Bone marrow (tissue), 2 donors: ENCODE measurements at regions not wholly inside any gene's neighbourhood (a gene's known extent, or its start where the extent isn't known, plus 50 kb on each side); places are given as distances from the start of the nearest gene placed in this dataset.

Experiments
- DNase-seq, 2 donors: peaks; one replicate each; lab custom pipeline; 2025; lab: John Stamatoyannopoulos, UW

- no peak for DNase-seq
These were observed 900.0 kb downstream of the JRKL start for GRCh38 chr11:97289823-97290222.

DNA sequence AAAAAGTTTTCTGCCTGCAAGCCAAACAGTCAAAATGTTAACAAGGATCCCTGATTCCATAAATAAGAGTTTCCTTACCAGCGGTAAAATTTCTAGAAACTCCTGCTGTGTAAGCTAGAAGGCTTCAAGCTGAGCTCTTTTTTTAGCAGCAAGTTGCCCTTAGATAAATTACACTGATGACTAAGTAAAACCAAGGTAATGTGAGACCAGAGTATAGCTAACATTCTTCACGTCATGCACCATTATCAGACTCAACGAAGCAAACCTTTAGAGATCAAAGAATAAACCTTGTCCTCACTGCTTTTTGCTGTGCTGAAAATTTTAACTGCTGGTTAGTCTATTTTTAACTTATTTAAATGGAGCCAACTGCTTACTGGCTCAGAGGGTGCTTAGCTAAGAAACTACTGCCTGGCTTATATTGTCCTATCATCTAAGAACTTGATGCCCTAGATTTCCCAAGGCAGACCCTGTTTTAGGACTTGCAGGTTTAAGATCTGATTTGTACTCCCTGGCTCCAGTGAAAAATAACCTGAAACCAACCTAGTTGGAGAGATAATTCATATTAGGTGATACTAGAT, 900.7 kb downstream of the JRKL start:
- no peak for DNase-seq

DNA sequence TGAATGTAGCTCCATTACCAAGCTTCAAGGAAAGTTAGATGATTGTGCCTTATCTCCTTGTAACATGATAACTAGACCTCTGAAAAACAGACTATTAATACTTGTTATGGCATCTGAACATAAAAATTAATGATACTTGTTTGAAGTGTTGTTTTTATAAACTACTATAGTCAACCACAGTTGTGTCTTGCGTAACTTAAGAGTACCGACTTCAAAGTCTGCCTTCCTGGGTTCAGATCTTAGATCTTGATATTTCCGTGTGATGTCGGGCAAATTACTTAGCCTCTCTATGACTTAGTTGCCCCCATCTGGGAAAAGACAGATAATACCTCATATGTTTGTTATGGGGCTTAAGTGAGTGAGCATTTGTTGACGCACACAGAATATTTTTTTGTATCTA, 906.5 kb downstream of the JRKL start:
- no peak for DNase-seq

- no peak for DNase-seq
These were observed 919.5 kb downstream of the JRKL start for GRCh38 chr11:97309291-97309690.

- DNase-seq = no peak
These were observed 935.9 kb downstream of the JRKL start for GRCh38 chr11:97325693-97326092.

DNA sequence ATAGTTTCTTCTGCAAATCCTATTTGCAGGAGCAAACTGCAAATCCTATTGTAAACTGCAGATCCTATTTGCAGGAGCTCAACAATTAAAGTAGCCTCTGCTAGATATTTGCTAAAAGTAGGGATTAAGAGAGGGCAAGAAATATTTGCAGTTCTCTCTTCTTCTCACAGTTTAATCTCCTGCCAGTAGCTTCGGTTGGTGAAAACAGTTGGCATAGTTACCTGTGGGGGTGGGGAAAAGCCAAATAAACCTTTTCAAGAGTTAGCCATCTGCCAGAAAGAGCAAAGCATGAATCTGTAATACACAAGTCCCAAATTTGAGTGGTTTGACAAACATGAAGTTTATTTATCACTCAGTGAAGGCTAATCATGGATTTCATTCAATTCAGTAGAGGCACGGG, 942.5 kb downstream of the JRKL start:
- DNase-seq = no peak

DNA sequence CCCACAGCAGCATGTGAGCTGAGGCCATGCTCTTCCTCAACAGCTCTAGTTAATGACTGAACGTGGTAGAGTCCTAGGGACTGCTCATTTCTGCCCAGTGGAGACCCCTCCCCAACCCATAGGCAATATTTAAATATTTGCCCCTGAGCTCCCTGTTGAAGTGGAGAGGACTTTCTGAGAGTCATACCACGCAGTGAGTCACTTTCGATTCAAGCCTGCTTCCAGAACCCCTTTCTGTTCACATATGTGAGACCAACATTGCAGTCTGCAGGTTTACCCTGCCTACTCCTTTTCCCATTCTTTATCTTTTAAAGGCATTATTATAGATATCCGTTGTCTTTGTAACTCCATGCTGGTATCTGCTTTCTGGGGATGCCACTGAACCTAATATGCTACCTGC, 946.3 kb downstream of the JRKL start:
- DNase-seq = no peak

DNA sequence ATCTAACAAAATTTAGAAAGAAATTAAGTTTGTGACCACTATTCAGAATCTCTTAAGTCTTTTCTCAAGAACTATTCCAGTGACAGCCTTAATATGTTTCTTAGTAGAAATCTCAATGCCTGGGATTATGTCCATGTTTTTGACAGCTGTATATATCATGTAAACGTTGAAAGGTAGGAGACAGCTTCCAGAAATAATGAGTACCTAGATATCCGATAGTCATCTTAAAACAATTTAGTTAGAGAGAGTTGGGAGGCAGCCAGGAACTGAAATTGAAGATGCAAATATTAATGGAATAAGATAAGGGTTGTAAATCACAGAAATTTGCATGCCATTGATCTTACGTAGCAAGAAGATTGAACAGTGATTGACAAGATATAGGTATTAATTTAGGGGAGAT, 955.2 kb downstream of the JRKL start:
- no peak for DNase-seq

DNA sequence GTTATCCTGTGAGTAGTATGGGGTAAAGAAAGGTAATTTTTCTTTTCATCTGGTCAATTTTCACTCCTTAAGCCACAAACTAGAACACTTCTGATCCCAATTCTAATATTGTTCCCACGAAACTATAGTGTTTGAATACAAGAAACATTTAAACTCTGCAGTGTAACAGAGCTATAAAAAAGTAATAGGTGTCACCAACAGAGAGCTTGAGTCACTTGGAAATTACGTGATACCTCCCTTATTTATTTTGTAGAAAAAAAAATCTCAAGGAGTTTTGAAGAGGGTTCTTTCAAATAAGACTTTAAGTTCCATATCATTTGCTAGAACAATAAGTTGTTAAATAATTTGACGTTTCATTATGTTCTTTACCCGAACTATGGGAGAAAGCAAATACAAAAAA, 959.4 kb downstream of the JRKL start:
- DNase-seq = no peak

- no peak for DNase-seq
These were observed 962.1 kb downstream of the JRKL start for GRCh38 chr11:97351939-97352338.

GRCh38 chr11:97354026-97354425, 964.2 kb downstream of the JRKL start:
- no peak for DNase-seq

- no peak for DNase-seq
These were observed 964.8 kb downstream of the JRKL start for GRCh38 chr11:97354576-97354975.

DNA sequence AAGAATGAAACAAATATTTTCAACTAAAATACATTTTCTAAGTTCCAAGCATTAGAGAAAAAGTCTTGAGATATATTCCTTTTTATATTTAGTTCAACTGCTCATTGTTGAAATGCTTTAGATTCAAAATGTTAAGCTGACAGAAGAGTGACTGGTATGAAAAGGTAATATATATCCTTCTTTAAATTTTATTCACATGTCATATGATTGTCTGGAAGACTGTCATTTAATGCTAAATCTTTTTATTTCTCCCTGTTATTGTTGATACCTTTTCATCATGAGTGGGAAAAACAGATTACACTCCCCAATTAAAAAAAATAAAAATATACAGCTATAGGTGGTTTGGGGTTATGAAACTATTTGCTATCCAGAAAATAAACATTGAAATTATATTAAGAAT, 965.4 kb downstream of the JRKL start:
- DNase-seq = no peak

DNA sequence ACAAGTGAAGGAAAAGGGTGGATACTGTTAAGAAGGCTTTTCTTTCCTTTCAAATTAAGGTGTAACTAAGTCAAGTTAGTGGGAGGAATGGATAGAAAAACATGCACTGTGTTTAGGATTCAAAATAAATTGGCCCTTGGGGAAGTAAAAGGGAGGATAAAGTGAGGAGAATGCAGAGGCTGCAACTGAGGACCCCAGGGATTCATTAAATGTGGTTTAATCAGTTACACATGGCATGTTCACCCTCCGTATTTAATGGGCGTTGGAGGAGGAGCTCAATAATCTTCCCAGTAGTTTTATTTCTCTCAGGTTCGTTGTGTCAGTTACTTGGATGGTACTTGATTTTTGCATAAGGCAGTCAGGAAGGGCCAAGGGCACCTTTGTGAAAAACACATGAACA, 966.3 kb downstream of the JRKL start:
- no peak for DNase-seq

DNA sequence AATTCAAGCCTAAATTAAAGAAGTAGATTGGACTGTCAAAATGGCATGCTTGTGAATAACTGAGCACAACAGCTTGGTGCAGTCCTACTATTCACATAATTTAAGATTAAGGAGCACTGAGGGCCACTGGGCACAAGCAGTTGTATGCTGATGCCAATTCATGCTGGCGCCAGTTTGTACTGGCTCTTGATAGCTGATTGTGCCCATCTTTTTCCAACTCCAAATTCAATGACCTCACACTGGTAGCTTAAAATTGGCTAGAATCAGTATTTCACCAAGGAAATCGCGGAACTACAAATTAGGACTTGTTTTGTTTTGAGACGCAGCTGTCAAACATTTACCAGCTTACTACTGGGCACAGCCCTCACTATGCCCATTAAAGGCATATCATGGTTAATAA, 969.2 kb downstream of the JRKL start:
- DNase-seq = no peak

DNA sequence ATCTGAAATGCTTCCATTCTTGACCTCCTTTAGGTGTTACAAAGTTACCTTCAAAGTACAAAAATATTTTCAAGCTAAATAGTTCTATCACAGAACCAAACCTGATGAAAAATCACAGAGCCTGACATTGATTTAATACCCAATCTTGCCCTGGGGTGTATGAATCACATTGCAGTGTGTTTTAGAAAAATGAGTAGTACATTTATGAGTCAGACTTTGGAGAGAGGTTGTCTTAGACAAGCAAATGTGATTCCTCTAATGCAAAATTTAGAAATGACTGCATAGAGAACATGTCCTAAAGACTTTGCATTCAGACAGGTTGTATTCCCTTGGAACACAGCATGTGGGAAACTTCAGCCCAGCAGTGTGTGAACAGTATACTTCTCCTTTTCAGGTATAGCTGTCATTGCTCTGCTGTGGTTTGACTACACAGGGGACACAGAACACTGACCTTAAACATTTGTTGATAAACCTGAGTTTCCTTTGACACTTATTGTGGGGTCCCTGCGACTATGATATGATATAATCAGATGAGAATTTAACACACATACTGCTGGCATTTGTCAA, 972.1 kb downstream of the JRKL start:
- no peak for DNase-seq

DNA sequence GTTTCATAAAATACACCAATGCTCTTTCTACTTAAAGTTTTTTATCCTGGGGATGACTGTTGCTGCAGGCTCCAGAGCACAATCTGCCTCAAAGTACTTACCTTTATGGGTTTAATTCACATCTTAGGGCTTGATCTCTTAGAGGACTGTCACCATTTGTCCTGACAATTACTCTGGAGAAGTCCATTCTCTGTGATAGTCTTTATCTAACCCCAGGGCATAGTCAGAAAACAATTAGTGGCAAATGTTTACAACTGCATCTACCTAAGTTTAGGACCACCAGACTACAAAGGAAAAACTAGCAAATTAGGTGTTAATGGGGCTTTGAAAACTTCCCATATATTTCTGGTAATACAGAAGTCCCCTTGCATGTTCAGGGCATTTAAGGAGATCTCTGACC, 973.5 kb downstream of the JRKL start:
- no peak for DNase-seq

DNA sequence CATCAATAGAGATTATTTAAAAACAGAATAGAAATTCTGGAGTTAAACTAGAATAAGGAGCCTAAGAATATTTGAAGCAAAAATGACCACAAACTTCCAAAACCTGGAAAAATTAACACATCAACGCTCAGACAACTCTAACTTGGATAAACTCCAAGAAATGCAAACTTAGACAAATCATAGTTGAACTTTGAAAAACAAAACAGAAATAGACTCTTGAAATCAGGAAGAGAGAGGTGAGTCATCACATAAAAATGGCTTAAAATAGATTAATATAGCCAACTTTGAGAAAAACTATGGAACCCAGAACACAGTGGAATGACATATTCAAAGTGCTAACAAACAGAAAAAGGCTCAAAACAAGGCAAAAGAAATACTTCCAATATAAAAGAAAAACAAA, 974.2 kb downstream of the JRKL start:
- no peak for DNase-seq

- no peak for DNase-seq
These were observed 977.7 kb downstream of the JRKL start for GRCh38 chr11:97367406-97368083.

DNA sequence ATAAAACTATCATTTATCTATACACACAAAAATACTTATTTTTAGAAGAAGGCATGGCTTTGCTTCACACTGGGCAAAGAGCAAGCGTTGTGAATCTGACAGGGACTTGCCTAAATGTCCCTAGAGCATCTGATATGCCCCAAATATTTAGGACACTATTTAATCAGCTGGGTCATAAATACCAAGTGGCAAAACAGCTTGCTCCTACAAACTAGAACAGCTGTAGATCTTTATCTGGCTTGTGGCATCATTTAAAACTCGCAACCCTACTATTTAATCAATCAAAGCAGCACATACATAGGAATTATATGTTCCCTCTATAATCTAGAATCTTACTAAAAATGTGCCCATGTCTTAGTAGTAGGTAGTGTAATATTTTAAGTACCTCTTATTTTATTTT, 999.5 kb downstream of the JRKL start:
- no peak for DNase-seq

DNA sequence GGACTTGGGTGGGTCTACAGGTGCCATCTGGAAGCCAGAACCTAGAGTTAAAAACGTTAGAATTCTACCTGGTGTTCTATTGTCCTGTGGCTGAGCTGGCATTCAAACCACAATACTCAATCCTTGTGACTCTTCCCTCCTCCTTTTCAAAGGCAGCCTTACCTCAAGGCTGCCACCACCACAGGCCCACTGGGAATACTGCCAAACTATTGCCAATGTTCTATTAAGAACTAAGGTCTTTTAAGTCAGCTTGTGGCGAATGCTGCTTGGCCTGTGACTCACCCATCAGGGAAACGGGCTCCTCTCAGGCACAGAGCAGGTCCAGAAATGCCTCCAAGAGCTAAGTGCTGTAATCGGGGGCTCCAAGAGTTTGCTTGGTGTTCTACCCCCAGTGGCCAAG, 1008.4 kb downstream of the JRKL start:
- no peak for DNase-seq

DNA sequence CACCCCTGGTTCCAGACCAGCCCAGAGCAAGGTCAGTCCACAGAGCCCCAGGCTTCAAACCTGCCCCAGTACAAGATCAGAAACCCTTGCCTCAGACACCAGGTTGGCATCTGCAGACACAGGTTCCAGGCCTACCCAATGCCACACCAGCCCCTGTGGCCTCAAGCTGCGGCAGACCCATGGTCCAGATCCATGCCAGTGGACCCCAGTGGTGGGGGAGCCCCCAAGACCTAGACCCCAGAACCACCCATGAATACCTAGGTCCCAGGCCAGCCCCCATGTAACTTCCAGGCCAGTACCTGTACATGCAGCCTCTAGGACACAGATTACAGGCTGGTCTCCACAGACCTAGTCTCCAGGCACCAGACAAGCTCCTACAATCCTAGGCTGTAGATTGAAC, 1019.3 kb downstream of the JRKL start:
- DNase-seq = no peak

GRCh38 chr11:97414801-97415200, 1025.0 kb downstream of the JRKL start:
- no peak for DNase-seq

- no peak for DNase-seq
These were observed 1029.9 kb downstream of the JRKL start for GRCh38 chr11:97419729-97420128.
